GM18873 (cell line): ENCODE measurements at regions not wholly inside any gene's neighbourhood (a gene's known extent, or its start where the extent isn't known, plus 50 kb on each side); places are given as distances from the start of the nearest gene placed in this dataset.
"Not testable (repeated sequence)": the region's sequence is repeated elsewhere in the genome, so short reads cannot be mapped to it uniquely, and the experiment has no call there.

ENCODE experiments used
- ATAC-seq: cut with Tn5 transposase; IDR thresholded peaks from one replicate; pipeline ENCODE4 v1.9.1; 2021; ENCODE audit warnings: mild to moderate bottlenecking, moderate library complexity, moderate number of reproducible peaks; ENCODE audit not compliant: unreplicated experiment, low FRiP score

- ATAC-seq: no peak
Observed at GRCh38 chr2:21748501-21748900, 624.7 kb downstream of the TDRD15 start.

GRCh38 chr2:21754164-21754788 is 630.5 kb downstream of the TDRD15 start:
- ATAC-seq: no peak

GRCh38 chr2:21757805-21758430 is 634.1 kb downstream of the TDRD15 start:
- no peak for ATAC-seq

- no peak for ATAC-seq
Observed at GRCh38 chr2:21759819-21760218, 636.1 kb downstream of the TDRD15 start.

GRCh38 chr2:21761361-21761760 is 637.6 kb downstream of the TDRD15 start:
- ATAC-seq: no peak

- no peak for ATAC-seq
Observed at GRCh38 chr2:21763501-21763900, 639.7 kb downstream of the TDRD15 start.

- no peak for ATAC-seq
Observed at GRCh38 chr2:21770787-21771186, 647.0 kb downstream of the TDRD15 start.

- ATAC-seq: no peak
Observed at GRCh38 chr2:21772624-21773023, 648.9 kb downstream of the TDRD15 start.

- ATAC-seq: no peak
Observed at GRCh38 chr2:21773168-21773567, 649.4 kb downstream of the TDRD15 start.

- ATAC-seq: no peak
Observed at GRCh38 chr2:21774691-21775368, 651.1 kb downstream of the TDRD15 start.

GRCh38 chr2:21779786-21780185 is 656.0 kb downstream of the TDRD15 start:
- no peak for ATAC-seq

- ATAC-seq: no peak
Observed at GRCh38 chr2:21781962-21782361, 658.2 kb downstream of the TDRD15 start.

GRCh38 chr2:21782866-21783265 is 659.1 kb downstream of the TDRD15 start:
- ATAC-seq: no peak

- ATAC-seq: no peak
Observed at GRCh38 chr2:21787941-21788340, 664.2 kb downstream of the TDRD15 start.

- ATAC-seq: not testable (repeated sequence)
Observed at GRCh38 chr2:21790311-21790710, 666.5 kb downstream of the TDRD15 start.

- no peak for ATAC-seq
Observed at GRCh38 chr2:21792571-21792970, 668.8 kb downstream of the TDRD15 start.

GRCh38 chr2:21793461-21793860 is 669.7 kb downstream of the TDRD15 start:
- ATAC-seq: no peak

- no peak for ATAC-seq
Observed at GRCh38 chr2:21794611-21795010, 670.8 kb downstream of the TDRD15 start.

GRCh38 chr2:21800356-21800755 is 676.6 kb downstream of the TDRD15 start:
- no peak for ATAC-seq

- no peak for ATAC-seq
Observed at GRCh38 chr2:21803550-21803949, 679.8 kb downstream of the TDRD15 start.

- no peak for ATAC-seq
Observed at GRCh38 chr2:21804151-21804550, 680.4 kb downstream of the TDRD15 start.

- ATAC-seq: no peak
Observed at GRCh38 chr2:21811541-21811940, 687.8 kb downstream of the TDRD15 start.
